GM11168 (cell line): ENCODE measurements at regions not wholly inside any gene's neighbourhood (a gene's known extent, or its start where the extent isn't known, plus 50 kb on each side); places are given as distances from the start of the nearest gene placed in this dataset.
"Not testable (repeated sequence)": the region's sequence is repeated elsewhere in the genome, so short reads cannot be mapped to it uniquely, and the experiment has no call there.

Experiments used
- in situ Hi-C: fragments of 300-500 bp; cut with MboI; formaldehyde crosslinking; loops from one replicate; pipeline ENCODE4 v1.12.0; 2022; ENCODE audit warnings: low sequenced_read_pairs; ENCODE audit not compliant: unreplicated experiment

- in situ Hi-C loops = no loop called here
These were observed 88.9 kb upstream of the MAGEE2 start for GRCh38 chrX:75873993-75874392.

- in situ Hi-C loops = loop anchor here (25.0 kb wide), 1 partner anchor 846 kb away; no protein-coding TSS in a partner anchor
These were observed 98.4 kb upstream of the MAGEE2 start for GRCh38 chrX:75883446-75883845.

DNA sequence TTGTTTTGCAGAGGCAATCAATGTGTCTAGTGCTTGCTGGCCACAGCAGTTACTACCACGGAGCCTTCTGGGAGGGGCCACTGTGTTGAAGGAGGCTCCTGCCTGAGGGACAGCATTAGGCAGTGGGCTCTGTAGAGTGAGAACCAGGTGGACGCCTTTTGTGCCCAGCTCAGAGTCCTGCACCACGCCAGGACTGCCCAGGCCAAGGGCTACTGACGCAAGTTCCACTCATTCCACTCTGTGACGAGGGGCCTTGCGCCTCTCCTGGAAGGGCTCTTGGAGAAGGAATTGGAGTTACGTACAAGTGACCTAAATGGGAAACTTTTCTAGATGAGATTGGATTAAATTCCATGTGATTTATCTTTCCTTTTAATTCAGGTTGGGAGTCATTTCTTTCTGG lies 102.8 kb upstream of the MAGEE2 start:
- in situ Hi-C loops = loop anchor here (25.0 kb wide), 1 partner anchor 851 kb away; no protein-coding TSS in a partner anchor

- in situ Hi-C loops = loop anchor here (25.0 kb wide), 1 partner anchor 855 kb away; no protein-coding TSS in a partner anchor
These were observed 107.7 kb upstream of the MAGEE2 start for GRCh38 chrX:75892749-75893148.

DNA sequence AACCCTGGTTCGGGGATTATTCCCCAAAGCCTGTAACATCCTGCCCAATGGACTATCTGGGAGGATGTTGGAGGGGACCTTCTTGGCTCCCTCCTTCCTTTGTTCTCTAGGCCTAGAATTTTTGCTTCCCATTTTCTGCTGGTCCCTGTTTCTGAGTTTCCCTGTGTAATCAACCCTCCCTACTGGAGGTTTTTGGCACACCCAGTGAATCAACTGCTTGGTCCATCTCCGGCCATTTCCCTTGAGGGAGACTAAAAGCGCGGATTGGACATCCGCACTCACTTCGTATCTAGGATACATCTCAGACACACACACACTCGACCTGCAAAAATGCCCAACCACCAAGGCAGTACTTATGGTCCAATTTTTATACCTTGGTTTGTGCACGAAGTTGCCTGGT lies 108.2 kb upstream of the MAGEE2 start:
- in situ Hi-C loops = loop anchor here (25.0 kb wide), 1 partner anchor 856 kb away; no protein-coding TSS in a partner anchor

- in situ Hi-C loops = no loop called here
These were observed 126.7 kb upstream of the MAGEE2 start for GRCh38 chrX:75911716-75912115.

- in situ Hi-C loops = no loop called here
These were observed 172.1 kb upstream of the MAGEE2 start for GRCh38 chrX:75957107-75957610.

GRCh38 chrX:75961321-75961720 lies 176.3 kb upstream of the MAGEE2 start:
- in situ Hi-C loops = not testable (repeated sequence)

DNA sequence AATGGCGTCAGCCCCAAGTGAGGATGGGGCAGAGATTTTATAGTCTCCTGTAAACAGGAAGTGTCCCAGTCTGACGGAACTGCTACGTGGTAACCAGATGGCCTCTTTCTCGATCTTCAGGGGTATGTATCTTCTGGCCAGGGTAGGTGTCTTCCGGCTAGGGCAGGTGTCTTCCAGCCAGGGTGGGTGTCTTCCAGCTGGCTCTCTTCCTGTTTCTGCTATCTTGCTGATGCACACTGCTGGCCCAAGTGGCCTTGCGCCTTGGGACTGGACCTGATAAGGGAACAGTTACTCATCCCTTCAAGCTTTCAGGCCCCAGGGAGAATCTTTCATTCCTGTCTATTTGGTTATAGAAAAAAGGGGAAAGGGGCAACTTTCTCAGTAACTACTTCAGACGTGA lies 178.7 kb upstream of the MAGEE2 start:
- in situ Hi-C loops = no loop called here

GRCh38 chrX:75968293-75968692 lies 183.2 kb upstream of the MAGEE2 start:
- in situ Hi-C loops = no loop called here

GRCh38 chrX:75986976-75987375 lies 185.9 kb upstream of the PBDC1 start:
- in situ Hi-C loops = no loop called here

GRCh38 chrX:75989806-75990590 lies 182.9 kb upstream of the PBDC1 start:
- in situ Hi-C loops = no loop called here

DNA sequence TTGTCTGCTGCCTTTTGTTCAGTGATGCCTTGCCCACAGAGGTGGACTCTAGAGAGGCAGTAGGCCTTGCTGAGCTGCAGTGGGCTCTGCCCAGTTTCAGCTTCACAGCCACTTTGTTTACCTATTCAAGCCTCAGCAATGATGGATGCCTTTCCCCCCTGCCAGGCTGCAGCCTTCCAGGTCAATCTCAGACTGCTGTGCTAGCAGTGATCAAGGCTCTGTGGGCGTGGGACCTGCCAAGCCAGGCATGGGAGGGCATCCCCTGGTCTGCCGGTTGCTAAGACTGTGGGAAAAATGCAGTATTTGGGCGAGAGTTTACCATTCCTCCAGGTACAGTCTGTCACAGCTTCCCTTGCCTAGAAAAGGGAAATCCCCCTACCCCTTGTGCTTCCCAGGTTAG lies 175.2 kb upstream of the PBDC1 start:
- in situ Hi-C loops = no loop called here

DNA sequence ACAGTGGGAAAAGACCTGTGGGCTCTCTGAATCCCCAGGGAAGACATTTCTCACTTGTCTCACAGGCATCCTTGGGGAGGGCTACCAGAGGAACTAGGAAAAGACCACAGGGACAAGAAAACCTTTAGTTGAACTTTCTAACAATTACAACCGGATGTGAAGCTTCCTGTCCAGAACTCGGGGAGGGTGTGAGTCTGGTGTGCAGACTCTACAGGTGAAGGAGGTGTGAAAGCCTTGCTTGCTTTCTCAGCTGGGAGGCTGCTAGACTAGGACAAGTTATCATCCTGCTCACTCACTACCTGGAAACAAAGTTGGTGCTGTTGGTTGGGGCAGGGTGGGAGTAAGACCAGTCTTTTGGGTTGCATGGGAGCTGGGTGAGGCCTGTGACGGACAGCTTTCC lies 158.5 kb upstream of the PBDC1 start:
- in situ Hi-C loops = no loop called here

DNA sequence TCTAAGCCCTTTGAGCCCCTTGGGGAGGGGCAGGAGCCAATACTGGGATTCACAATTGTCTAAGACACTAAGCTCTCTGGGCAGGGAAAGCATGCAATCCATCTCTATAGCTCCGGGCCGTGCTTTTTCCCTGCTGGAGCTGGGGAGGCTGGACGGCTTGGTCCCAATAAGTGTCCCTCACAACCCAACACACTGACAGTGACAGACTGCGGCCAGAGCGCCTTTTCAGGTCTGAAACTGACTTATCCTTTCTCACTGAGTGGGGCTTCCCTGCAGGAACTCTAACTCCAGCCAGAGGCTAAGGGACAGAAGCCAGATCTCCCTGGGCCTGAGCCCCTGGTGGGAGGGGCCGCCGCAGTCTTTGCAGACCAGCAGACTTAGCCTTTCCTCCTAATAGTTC lies 146.6 kb upstream of the PBDC1 start:
- in situ Hi-C loops = no loop called here

- in situ Hi-C loops = no loop called here
These were observed 146.1 kb upstream of the PBDC1 start for GRCh38 chrX:76026751-76027150.

- in situ Hi-C loops = no loop called here
These were observed 143.5 kb upstream of the PBDC1 start for GRCh38 chrX:76029385-76029784.

DNA sequence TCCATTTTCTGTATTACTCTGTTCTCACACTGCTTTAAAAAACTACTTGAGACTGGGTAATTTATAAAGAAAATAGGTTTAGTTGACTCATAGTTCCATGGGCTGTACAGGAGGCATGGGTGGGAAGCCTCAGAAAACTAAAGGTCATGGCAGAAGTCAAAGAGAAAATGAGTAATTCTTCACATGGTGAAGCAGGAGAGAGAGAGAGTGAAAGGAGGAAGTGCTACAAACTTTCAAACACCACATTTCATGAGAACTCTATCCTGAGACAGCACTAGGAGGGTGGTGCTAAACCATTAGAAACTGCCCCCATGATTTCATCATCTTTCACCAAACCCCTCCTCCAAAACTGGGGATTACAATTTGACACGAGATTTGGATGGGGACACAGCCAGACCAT lies 108.0 kb upstream of the PBDC1 start:
- in situ Hi-C loops = no loop called here

- in situ Hi-C loops = no loop called here
These were observed 96.7 kb upstream of the PBDC1 start for GRCh38 chrX:76076124-76076523.

DNA sequence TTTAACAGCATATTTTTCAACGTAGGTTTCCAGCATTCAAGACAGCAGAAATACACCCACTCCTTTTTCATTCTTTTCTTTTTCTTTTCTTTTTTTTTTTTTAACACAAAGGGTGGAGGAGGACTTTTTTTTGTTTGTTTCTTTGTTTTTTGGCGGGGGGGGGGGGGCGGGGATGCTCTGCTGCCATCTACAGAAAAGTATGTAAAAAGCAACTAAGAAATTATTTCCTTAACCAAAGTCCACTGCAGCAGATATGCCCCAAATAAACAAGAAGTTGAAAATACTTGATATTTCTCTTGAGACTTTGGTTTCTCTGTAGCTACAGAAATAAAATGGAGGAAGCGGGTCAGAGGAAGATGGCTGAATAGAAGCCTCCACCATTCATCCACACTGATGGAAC lies 63.2 kb upstream of the PBDC1 start:
- in situ Hi-C loops = no loop called here
